ENCODE measurements at regions not wholly inside any gene's neighbourhood (a gene's known extent, or its start where the extent isn't known, plus 50 kb on each side); places are given as distances from the start of the nearest gene placed in this dataset.

GRCh38 chr22:27292542-27293299, 508.8 kb downstream of the MN1 start:
- Histone ChIP-seq H3K4me2 (ENCODE audit: insufficient read depth in 1 of 2, low read depth in 2 of 2, low read length in 2 of 2) (no peak overlapping the region), H2BK120ac (replicated peaks; ENCODE audit: low read depth, low read length) (no peak overlapping the region), H3K79me1 (ENCODE audit: low read depth, low read length) (no peaks in the 10 kb centered on the region), H3K27ac (ENCODE audit: low read depth, low read length) (no peak overlapping the region), H3K4me1 (replicated peaks in 1 of 4; ENCODE audit: control insufficient read depth in 3 of 4, insufficient read depth in 4 of 4, low read length in 3 of 4) (peaks cover 0 to 9% (median 4%) of the 10 kb centered on the region in 4 experiments; a peak in 4 of 7 replicates), H2BK20ac (ENCODE audit: low read length) (no peak overlapping the region), H3K18ac (ENCODE audit: extremely low read depth, low read length) (no peak overlapping the region), H3K79me2 (ENCODE audit: control insufficient read depth in 1 of 2, insufficient read depth in 2 of 2, low read length in 2 of 2) (no peaks in the 10 kb centered on the region), H3K56ac (replicated peaks; ENCODE audit: insufficient read length, low read depth, low read length) (no peak overlapping the region), H4K8ac (ENCODE audit: extremely low read depth, insufficient read depth, low read length) (no peak overlapping the region), H2BK12ac (ENCODE audit: low read depth, low read length) (no peak overlapping the region), H2BK5ac (ENCODE audit: low read depth, low read length) (no peak overlapping the region), H3K9me3 (ENCODE audit: insufficient read depth in 2 of 2, low read depth in 1 of 2, low read length in 1 of 2) (no peaks in the 10 kb centered on the region), H2AFZ (ENCODE audit: low read length) (no peak overlapping the region), H4K5ac (ENCODE audit: insufficient read length, low read depth, low read length) (no peak overlapping the region), H3K4ac (replicated peaks; ENCODE audit: insufficient read length, low read depth, low read length) (no peak overlapping the region), H3K9ac (replicated peaks in 1 of 4; ENCODE audit: extremely low read depth in 1 of 4, low read depth in 3 of 4, low read length in 3 of 4) (no peak overlapping the region), H3K14ac (ENCODE audit: insufficient read length) (no peak overlapping the region), H3K36me3 (ENCODE audit: control insufficient read depth in 2 of 4, insufficient read depth in 4 of 4, low read length in 3 of 4) (no peaks in the 10 kb centered on the region), H4K20me1 (replicated peaks in 1 of 2; ENCODE audit: control insufficient read depth in 1 of 2, insufficient read depth in 2 of 2, low read length in 2 of 2) (no peaks in the 10 kb centered on the region), H2BK15ac (ENCODE audit: low read length) (no peak overlapping the region), H2AK5ac (ENCODE audit: low read depth, low read length) (no peak overlapping the region), H3K4me3 (ENCODE audit: extremely low read depth in 1 of 4, insufficient read depth in 2 of 4, low read depth in 3 of 4, low read length in 4 of 4) (no peak overlapping the region), H3K23ac (ENCODE audit: insufficient read length) (no peak overlapping the region), H3K23me2 (ENCODE audit: low read depth, low read length) (peaks cover 5% of the 10 kb centered on the region; the same call in 1 of the 2 replicates), H4K91ac (replicated peaks; ENCODE audit: insufficient read length, low read length) (no peak overlapping the region), H3K27me3 (replicated peaks in 1 of 4; ENCODE audit: control insufficient read depth in 3 of 4, extremely low read depth in 1 of 4, insufficient read depth in 3 of 4, low read length in 3 of 4) (no peaks in the 10 kb centered on the region)
- ChIA-PET POLR2A (ENCODE audit: partially characterized antibody) (no interaction called here), CTCF (ENCODE audit: partially characterized antibody) (interaction anchor here (0.5 to 1.7 kb wide), 2 partner anchors 20 to 963 kb away, joined by 3 read pairs; no protein-coding TSS in a partner anchor)
- WGBS, 2 experiments (ENCODE audit: extremely low coverage in 1 of 2, insufficient coverage in 1 of 2, insufficient read length in 1 of 2, insufficient replicate concordance in 2 of 2, low coverage in 1 of 2, low lambda C conversion rate in 2 of 2, missing lambda C conversion rate in 1 of 2) = 65% methylated on average over 7 of the region's 7 CpGs; no CpG with 5 or more reads in 1 of the 2 experiments
- FAIRE-seq (no peak), DNase-seq (ENCODE audit: low read depth in 1 of 2, low spot score in 2 of 2) (no peak)
- TF ChIP-seq POLR2A (IDR thresholded peaks at IDR 0.05; ENCODE audit: control extremely low read depth in 1 of 2, low read depth in 2 of 2, low read length in 2 of 2) = no peak
- no peak for TF ChIP-seq GTF2F1 (IDR thresholded peaks at IDR 0.05; ENCODE audit: borderline replicate concordance, low read depth, low read length)
- peak; percentile 77; the same call in 1 of the 2 replicates for TF ChIP-seq KDM1A (IDR thresholded peaks at IDR 0.05; ENCODE audit: borderline replicate concordance, low read length)
- TF ChIP-seq FOSL1 (IDR thresholded peaks at IDR 0.05; ENCODE audit: insufficient read depth, low read depth, low read length) = no peak
- TF ChIP-seq TAF7 (optimal IDR thresholded peaks at IDR 0.05; ENCODE audit: borderline replicate concordance, low read depth, low read length) = no peak

Measured in H1 (cell line).